H1 (cell line): ENCODE measurements at regions not wholly inside any gene's neighbourhood (a gene's known extent, or its start where the extent isn't known, plus 50 kb on each side); places are given as distances from the start of the nearest gene placed in this dataset.

ENCODE experiments used
- CBX8 ChIP-seq: fragments of 300-800, 300-1000 bp; sonication (generic); IDR thresholded peaks from 2 replicates; pipeline ENCODE4 v1.7.1; 2016; ENCODE audit warnings: low read depth, low read length, borderline replicate concordance

DNA sequence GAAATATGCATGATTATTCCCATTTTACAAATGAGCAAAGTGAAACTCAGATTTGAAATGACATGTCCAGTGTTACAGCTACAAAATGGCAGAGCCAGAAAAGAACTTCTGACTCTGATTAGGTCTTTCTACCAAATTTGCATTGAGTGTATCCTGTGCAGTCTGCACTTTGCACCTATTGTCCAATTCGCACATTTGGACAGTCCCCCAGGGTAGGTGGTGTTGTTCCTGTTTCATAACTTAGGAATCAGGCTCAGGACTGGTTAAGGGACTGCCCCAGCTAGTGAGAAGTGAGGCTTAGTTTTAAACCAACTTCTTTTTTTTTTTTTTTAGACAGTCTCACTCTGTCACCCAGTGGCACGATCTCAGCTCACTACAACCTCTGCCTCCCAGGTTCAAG lies 137.9 kb upstream of the NALF2 start (continued):
- no peak for TF ChIP-seq CBX8
